ENCODE measurements at regions not wholly inside any gene's neighbourhood (a gene's known extent, or its start where the extent isn't known, plus 50 kb on each side); places are given as distances from the start of the nearest gene placed in this dataset.

- Histone ChIP-seq H3K4me3 (no peak overlapping the region), H3K27me3 (no peaks in the 10 kb centered on the region), H3K4me1 (no peaks in the 10 kb centered on the region), H3K9me3 (no peaks in the 10 kb centered on the region), H3K27ac (no peak overlapping the region), H3K36me3 (no peaks in the 10 kb centered on the region)
- no peak for ATAC-seq
- DNase-seq = no peak
- TF ChIP-seq CTCF (IDR thresholded peaks at IDR 0.05) = no peak
- intact Hi-C loops (cut with DNase I) = no loop called here
Measured at GRCh38 chr12:74185360-74185759, 352.3 kb upstream of the ATXN7L3B start.

- H3K36me3 ChIP-seq = no peaks in the 10 kb centered on the region
- DNase-seq (no peak), ATAC-seq (no peak)
- H3K9me3 ChIP-seq = no peaks in the 10 kb centered on the region
- no peak overlapping the region for H3K4me3 ChIP-seq
- H3K27ac ChIP-seq = no peak overlapping the region
- no peak for TF ChIP-seq CTCF (IDR thresholded peaks at IDR 0.05)
- H3K4me1 ChIP-seq = no peaks in the 10 kb centered on the region
- intact Hi-C loops (cut with DNase I) = no loop called here
- H3K27me3 ChIP-seq = no peaks in the 10 kb centered on the region
Measured at GRCh38 chr12:74193191-74193590, 344.4 kb upstream of the ATXN7L3B start.

- no peak overlapping the region for H3K27ac ChIP-seq
- no peaks in the 10 kb centered on the region for H3K27me3 ChIP-seq
- no peaks in the 10 kb centered on the region for H3K4me1 ChIP-seq
- no peaks in the 10 kb centered on the region for H3K36me3 ChIP-seq
- intact Hi-C loops (cut with DNase I) = no loop called here
- ATAC-seq (no peak), DNase-seq (no peak)
- no peaks in the 10 kb centered on the region for H3K9me3 ChIP-seq
- no peak overlapping the region for H3K4me3 ChIP-seq
- no peak for TF ChIP-seq CTCF (IDR thresholded peaks at IDR 0.05)
Measured at GRCh38 chr12:74204236-74204635, 333.4 kb upstream of the ATXN7L3B start.

- Histone ChIP-seq H3K4me1 (no peaks in the 10 kb centered on the region), H3K27me3 (no peaks in the 10 kb centered on the region), H3K36me3 (no peaks in the 10 kb centered on the region), H3K27ac (no peak overlapping the region), H3K4me3 (no peak overlapping the region), H3K9me3 (no peaks in the 10 kb centered on the region)
- intact Hi-C loops (cut with DNase I) = no loop called here
- no peak for DNase-seq
- no peak for TF ChIP-seq CTCF (IDR thresholded peaks at IDR 0.05)
- ATAC-seq = no peak
Measured at GRCh38 chr12:74227846-74228545, 309.6 kb upstream of the ATXN7L3B start.

GRCh38 chr12:74229671-74230070, 308.0 kb upstream of the ATXN7L3B start:
- H3K4me1 ChIP-seq = no peaks in the 10 kb centered on the region
- H3K36me3 ChIP-seq = no peaks in the 10 kb centered on the region
- H3K4me3 ChIP-seq = no peak overlapping the region
- no peak overlapping the region for H3K27ac ChIP-seq
- no peak for DNase-seq
- intact Hi-C loops (cut with DNase I) = no loop called here
- ATAC-seq = no peak
- no peaks in the 10 kb centered on the region for H3K9me3 ChIP-seq
- TF ChIP-seq CTCF (IDR thresholded peaks at IDR 0.05) = no peak
- no peaks in the 10 kb centered on the region for H3K27me3 ChIP-seq

GRCh38 chr12:74235342-74235741, 302.3 kb upstream of the ATXN7L3B start:
- intact Hi-C loops (cut with DNase I) = no loop called here
- no peak for TF ChIP-seq CTCF (IDR thresholded peaks at IDR 0.05)
- Histone ChIP-seq H3K36me3 (no peaks in the 10 kb centered on the region), H3K4me3 (no peak overlapping the region), H3K27me3 (no peaks in the 10 kb centered on the region), H3K4me1 (no peaks in the 10 kb centered on the region), H3K9me3 (no peaks in the 10 kb centered on the region), H3K27ac (no peak overlapping the region)
- DNase-seq (no peak), ATAC-seq (no peak)
